ENCODE measurements at regions not wholly inside any gene's neighbourhood (a gene's known extent, or its start where the extent isn't known, plus 50 kb on each side); places are given as distances from the start of the nearest gene placed in this dataset.

- DNase-seq (ENCODE audit: low read depth in 2 of 2) = no peak
Observed at GRCh38 chr3:73797311-73797710, 172.6 kb upstream of the PDZRN3 start.

DNA sequence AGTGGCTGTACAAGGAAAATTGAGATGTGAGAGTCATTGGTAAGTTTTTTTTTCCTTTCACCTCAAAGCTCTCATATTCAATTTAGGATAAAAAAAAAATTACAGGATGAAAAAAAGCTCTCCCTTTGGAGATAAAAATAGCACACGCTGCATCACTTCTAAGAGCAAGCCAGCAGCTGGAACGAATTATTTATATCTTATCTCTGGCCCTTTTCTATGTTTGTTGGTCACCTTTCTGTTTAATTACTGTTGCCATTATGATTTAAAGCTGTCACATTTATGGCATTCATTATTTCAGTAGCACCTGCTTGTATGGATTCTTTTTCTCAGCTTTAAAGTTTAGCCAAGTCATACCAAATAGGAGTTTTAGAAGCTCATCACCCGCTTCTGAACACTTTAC is 171.6 kb upstream of the PDZRN3 start:
- no peak for DNase-seq (ENCODE audit: low read depth in 2 of 2)

GRCh38 chr3:73791356-73791755 is 166.6 kb upstream of the PDZRN3 start:
- DNase-seq (ENCODE audit: low read depth in 2 of 2) = no peak

DNA sequence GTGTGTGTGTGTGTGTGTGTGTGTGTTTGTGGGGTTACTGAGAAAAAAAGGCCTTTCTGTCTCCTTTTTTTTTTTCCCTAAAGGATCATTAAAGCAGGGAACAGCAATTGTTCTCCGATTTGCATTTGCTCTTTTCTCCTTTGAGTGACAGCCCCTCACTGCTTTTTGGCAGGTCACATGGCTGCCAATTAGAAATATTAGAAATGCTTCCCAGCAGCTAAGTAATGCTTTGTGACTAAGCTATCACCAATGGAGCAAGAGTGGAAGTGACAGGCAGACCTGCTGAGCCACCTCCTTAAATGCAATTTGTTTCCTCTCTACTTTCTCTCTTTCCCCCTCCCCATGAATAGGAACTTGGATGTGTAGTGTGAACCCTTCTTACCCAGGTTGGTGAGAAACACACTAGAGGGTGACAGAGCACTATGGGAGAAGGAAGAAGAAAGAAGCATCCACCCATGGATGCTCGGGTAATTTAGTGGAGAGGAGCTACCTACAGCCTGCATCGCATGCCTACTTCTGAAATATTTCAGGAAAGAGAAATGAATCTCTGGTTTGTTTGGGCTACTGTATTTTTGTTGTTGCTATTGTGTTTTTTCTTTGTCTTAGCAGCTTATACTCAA is 165.2 kb upstream of the PDZRN3 start:
- no peak for DNase-seq (ENCODE audit: low read depth in 2 of 2)

DNA sequence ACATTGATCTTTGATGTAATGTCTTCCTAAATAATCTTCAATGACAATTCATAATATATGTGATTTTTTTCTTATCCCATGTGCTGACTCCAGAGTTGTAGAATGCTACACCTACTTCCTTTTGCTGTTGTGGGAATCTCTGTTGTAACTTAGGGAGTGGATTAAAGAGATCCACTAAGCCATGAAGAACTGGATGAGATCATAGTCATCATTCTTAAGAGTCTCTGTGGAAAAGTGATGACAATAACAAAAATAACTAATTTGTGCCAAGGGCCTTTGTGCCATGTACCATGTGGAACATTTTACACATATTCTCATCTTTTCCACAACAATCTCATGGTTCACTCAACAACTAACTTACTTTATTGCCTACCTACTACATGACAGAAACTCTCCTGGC is 162.9 kb upstream of the PDZRN3 start:
- no peak for DNase-seq (ENCODE audit: low read depth in 2 of 2)

GRCh38 chr3:73786998-73787397 is 162.3 kb upstream of the PDZRN3 start:
- no peak for DNase-seq (ENCODE audit: low read depth in 2 of 2)

- no peak for DNase-seq (ENCODE audit: low read depth in 2 of 2)
Observed at GRCh38 chr3:73786321-73786807, 161.6 kb upstream of the PDZRN3 start.

- no peak for DNase-seq (ENCODE audit: low read depth in 2 of 2)
Observed at GRCh38 chr3:73784686-73785392, 160.1 kb upstream of the PDZRN3 start.

DNA sequence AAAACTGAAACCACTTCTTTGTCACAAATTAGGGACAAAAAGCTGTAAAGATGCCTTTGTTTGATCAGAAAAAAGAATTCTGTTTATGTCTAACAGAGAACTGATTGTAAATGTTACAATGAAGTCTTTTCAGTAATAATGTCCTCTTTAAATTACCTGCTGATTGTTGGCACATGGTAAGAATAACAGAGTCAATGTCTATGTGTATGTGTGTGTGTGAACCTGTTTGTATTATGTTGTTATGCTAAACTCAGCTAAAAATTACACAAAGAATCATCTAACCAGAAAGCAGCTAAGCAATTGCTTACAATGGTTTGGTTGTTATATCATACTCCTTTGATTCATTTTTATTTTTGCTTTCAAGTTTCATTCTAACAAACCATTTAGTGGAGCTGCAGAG is 159.1 kb upstream of the PDZRN3 start:
- DNase-seq (ENCODE audit: low read depth in 2 of 2) = no peak

- no peak for DNase-seq (ENCODE audit: low read depth in 2 of 2)
Observed at GRCh38 chr3:73781541-73781940, 156.8 kb upstream of the PDZRN3 start.

DNA sequence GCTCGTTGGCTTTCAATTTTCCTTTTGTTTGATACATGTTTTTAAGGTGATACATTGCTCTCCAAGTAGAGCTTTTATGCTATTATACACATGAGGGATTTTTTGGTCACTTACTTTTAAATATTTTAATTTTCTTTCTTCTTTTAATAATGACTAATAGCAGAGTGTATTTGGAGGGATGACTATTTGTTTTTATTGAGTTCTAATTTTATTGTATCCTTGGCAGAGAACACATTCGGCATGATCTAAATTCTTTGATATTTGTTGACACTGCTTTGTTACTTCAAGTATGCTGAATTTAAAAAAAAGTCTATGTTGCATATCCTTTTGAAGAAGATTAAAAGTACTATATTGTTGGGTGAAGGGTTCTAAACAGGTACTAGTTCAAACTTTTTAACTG is 149.9 kb upstream of the PDZRN3 start:
- no peak for DNase-seq (ENCODE audit: low read depth in 2 of 2)

GRCh38 chr3:73773233-73773632 is 148.5 kb upstream of the PDZRN3 start:
- DNase-seq (ENCODE audit: low read depth in 2 of 2) = no peak

- no peak for DNase-seq (ENCODE audit: low read depth in 2 of 2)
Observed at GRCh38 chr3:73772076-73772886, 147.5 kb upstream of the PDZRN3 start.

DNA sequence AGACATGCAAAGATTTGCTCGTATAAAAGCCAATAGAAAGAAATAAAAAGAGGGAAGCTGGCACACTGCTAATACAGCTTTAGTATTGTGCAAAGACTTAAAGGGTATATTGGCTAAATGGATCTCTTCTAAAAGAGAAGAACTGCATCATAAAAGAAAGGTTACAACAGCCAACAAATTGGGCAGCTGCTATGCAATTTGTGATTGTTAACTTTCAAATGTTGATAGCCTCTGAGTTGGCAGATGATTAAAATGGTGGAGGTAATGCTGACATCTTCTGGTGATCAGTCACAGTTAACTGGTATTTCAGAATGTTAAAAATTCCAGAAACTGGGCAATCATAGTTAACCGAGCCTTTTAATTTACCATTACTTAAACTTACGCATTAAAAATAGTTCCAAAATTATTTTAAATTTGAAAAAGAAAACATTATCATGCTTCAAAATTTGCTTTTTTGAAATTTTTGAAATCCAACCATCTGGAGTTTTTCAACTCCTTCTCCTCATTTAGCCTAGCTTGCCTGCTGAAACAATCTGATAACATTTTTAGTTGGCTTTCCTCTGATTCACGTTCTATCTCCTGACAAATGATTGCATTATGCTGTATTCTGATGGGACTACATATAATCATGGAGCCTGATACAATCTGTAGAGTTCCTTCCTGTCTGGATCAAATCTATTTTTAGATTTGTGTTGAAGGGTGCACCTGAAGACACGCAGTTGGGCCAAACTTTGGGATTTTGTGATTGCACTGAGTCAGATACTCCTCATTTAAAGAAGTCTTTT is 144.0 kb upstream of the PDZRN3 start:
- no peak for DNase-seq (ENCODE audit: low read depth in 2 of 2)

DNA sequence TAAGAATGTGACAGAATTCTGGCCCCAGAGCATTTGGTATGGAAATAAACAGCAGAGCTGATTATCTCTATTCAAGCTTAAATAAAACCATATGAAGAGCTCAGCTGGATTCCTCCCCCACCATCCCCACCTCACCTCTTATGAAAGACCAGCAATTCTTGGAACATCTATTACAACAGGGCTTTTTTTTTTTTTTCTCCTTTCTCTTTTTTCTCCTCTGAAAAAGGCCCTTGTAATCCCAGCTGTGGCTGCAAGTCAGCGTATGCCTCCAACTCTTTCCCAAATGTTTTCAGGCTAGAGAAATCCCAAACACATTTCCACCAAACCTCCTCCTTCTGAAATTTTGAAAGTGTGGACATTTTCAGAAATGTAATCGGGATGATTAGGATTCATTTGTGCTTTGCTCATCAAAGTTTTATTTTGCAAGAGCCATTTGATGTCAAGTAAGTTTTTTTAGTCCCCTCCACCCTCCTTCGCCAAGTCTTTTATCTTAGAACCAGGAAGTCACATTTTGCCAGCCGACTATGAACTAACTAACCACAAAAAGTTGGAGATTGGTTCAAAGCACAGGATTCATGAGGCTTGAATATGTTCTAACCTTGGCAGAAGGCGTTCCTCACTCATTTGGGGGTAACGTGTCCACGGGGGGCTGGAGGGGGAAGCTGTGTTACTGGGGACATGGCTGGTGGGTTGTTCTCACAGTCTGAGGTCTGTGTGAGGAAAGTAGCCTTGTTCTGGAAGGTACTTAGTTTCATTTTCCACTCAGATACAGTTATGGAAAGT is 142.0 kb upstream of the PDZRN3 start:
- DNase-seq (ENCODE audit: low read depth in 2 of 2) = no peak

DNA sequence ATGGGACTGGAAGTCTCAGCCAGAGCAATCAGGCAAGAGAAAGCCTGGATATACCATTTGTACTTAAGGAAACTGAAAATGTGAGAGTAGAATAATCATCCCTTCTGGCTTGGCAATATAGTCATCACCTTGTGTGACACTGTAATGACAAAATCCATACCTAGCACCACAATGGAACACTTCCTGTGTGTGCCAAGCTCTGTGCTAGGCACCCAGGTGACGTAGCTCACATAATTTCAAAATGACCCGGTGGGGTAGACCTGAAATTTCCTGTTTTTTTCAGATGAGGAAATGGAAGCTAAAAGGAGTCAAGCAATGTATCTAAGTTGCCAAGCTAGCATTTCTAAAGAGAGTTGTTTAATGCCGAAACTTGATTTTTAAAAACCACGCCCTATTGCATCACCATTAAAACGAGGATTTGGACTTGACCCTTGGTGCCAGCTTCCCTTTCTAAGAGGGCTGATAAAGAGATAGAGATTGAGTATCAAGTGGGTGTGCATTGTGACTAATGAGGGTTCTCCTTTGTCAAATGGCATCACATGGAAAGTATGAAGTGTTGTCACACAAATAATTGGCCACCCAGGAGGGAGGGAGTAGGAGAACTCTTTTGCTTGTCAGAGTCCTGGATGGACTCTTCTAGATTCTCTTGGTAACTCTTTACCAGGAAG is 141.3 kb upstream of the PDZRN3 start:
- no peak for DNase-seq (ENCODE audit: low read depth in 2 of 2)

DNA sequence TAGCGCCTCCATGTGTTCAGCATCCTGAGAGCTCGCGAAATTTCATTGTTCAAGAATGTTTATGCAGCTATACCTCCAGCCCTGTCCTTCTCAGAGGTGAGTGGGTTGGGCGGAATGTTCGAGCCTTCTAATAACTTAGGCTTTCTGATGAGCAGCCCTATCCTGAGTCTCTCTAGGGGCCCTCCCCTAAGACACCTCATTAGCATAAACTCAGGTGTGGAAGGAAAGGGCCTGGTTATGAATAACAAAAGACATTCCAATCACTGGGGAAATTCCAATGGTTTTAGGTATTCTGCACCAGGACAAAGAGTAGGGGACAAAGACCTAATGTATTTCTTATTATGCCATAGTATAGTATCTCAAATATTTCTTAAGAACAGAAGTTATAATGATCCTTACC is 138.1 kb upstream of the PDZRN3 start:
- no peak for DNase-seq (ENCODE audit: low read depth in 2 of 2)

- no peak for DNase-seq (ENCODE audit: low read depth in 2 of 2)
Observed at GRCh38 chr3:73759297-73759711, 134.6 kb upstream of the PDZRN3 start.

DNA sequence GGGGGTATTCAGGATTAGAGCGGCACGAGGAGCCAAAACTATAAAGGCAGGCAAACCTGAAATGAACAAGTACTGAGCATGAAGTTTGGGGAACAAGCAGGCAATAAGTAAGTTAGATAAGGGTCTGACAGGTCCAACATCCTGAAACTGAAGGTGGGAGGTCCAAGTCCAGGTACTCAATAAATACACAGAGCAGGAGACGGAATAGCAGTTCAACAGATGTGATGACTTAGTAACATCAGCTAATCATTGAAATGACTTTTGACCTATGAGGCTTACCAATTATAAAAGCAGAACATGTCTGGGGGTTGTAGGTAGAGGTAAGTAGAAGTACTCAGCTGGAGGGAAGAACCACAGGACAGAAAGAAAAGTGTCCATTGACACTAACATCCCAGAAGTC is 132.8 kb upstream of the PDZRN3 start:
- DNase-seq (ENCODE audit: low read depth in 2 of 2) = no peak

DNA sequence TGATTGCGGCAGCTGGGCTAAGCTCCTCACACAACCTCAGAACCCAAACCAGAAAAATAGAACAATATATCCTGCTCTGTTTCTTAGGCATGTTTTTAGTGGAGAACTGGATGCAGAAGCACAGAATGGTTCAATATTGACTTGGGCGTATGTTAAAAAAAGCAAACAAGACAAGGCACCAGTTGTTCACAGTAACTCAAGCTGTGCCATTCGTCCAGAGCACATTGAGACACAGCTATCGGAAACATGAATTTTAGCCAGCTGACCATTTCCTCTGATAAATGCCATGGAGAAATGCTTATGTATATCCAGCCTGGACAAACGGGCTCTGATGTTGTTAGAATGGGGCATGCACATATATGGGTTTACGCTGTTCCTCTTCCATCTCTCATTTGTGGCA is 129.2 kb upstream of the PDZRN3 start:
- no peak for DNase-seq (ENCODE audit: low read depth in 2 of 2)

DNA sequence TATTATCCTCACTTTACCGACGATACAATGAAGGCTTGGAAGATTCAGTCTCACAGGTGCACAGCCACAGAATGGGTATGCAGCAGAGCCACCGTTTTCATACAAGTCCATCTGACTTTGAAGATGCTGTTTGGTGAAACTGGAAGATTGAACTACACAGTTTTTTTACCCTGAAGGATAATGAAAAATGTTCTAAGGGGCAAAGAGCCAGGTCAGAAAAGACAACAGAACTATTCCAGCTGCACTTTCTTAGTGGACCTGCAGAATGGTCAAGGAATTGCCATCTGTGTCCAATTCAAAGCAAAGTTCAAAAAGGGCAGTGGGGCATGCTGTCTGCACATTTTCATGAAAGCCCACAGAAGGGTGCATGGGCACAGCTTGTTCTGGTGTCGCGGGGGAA is 127.6 kb upstream of the PDZRN3 start:
- DNase-seq (ENCODE audit: low read depth in 2 of 2) = no peak
